GM12878 (cell line): ENCODE measurements at regions not wholly inside any gene's neighbourhood (a gene's known extent, or its start where the extent isn't known, plus 50 kb on each side); places are given as distances from the start of the nearest gene placed in this dataset.

Experiments used
- ATAC-seq: fragments of 200-7000 bp; cut with Tn5 transposase; 3 replicates; pipeline ENCODE4 v1.9.1; 2020; ENCODE audit warnings: mild to moderate bottlenecking, moderate library complexity
- BruUV-seq: library from RNA; stranded (reverse); fragments of 400-500 nt; replicated peaks from 2 replicates; lab custom pipeline; 2021; lab: Mats Ljungman, UMichigan
- CTCF ChIA-PET: fragments of 300-600 bp; sonication (Branson Sonifier 250); formaldehyde crosslinking; extraction: SDS; loops from one replicate; lab custom pipeline; 2021; ENCODE audit warnings: inconsistent platforms; lab: Yijun Ruan, JAX
- POLR2A ChIA-PET: fragments of 350-600 bp; formaldehyde crosslinking; extraction: SDS; loops from one replicate; lab custom pipeline; 2021; ENCODE audit warnings: inconsistent platforms; lab: Charles Lee
- RAD21 ChIA-PET: fragments of 300-600 bp; sonication (Branson Sonifier 250); formaldehyde crosslinking; loops from one replicate; lab custom pipeline; 2023; ENCODE audit warnings: antibody characterized with exemption; ENCODE audit not compliant: unreplicated experiment; lab: Charles Lee
- SMC1A ChIA-PET: fragments of 300-600 bp; sonication (Branson Sonifier 250); formaldehyde crosslinking; loops from one replicate; lab custom pipeline; 2023; ENCODE audit not compliant: unreplicated experiment, uncharacterized antibody; lab: Charles Lee
- DNase-seq: peaks from one replicate; pipeline ENCODE4 v3.0.0-alpha.2; 2011; ENCODE audit warnings: low read depth, low spot score
- FAIRE-seq: peaks from 3 replicates; lab custom pipeline; 2011; peaks lifted over from hg19 to GRCh38; lab: Jason Lieb, UNC
- H2AFZ ChIP-seq: 2 replicates; pipeline ENCODE4 v1.6.0; 2011; ENCODE audit warnings: low read depth, low read length, control low read depth; ENCODE audit not compliant: control insufficient read depth
- H3K27ac ChIP-seq: 2 replicates; pipeline ENCODE4 v1.5.1; 2011; ENCODE audit warnings: control low read depth; ENCODE audit not compliant: control insufficient read depth, insufficient read depth
- H3K27me3 ChIP-seq, 2 experiments: replicated peaks in 1 of 2; 2 replicates each; pipeline versions ENCODE4 v1.6.0 to v1.6.1; 2011; ENCODE audit warnings: low read length in 1 of 2; ENCODE audit not compliant: control insufficient read depth in 2 of 2, insufficient read depth in 2 of 2
- H3K36me3 ChIP-seq, 2 experiments: 2 replicates each; pipeline ENCODE4 v1.5.1; 2011; ENCODE audit warnings: low read length in 1 of 2; ENCODE audit not compliant: control insufficient read depth in 2 of 2, insufficient read depth in 2 of 2
- H3K4me1 ChIP-seq: 2 replicates; pipeline ENCODE4 v1.6.1; 2011; ENCODE audit warnings: mild to moderate bottlenecking, low read length, moderate library complexity, mixed read lengths; ENCODE audit not compliant: control insufficient read depth, insufficient read depth
- H3K4me2 ChIP-seq: 2 replicates; pipeline ENCODE4 v1.6.0; 2011; ENCODE audit warnings: control low read depth; ENCODE audit not compliant: control insufficient read depth, insufficient read depth
- H3K4me3 ChIP-seq: fragments of 200-600 bp; sonication (generic); 2 replicates; pipeline ENCODE4 v1.5.1; 2016
- H3K79me2 ChIP-seq: 2 replicates; pipeline ENCODE4 v1.6.0; 2011; ENCODE audit warnings: low read length; ENCODE audit not compliant: control insufficient read depth, insufficient read depth
- H3K9ac ChIP-seq: 2 replicates; pipeline ENCODE4 v1.8.0; 2011; ENCODE audit warnings: low read length, control low read depth, mixed read lengths; ENCODE audit not compliant: control insufficient read depth, insufficient read depth
- H3K9me3 ChIP-seq: replicated peaks from 3 replicates; pipeline ENCODE4 v1.5.1; 2011; ENCODE audit warnings: mild to moderate bottlenecking, low read length; ENCODE audit not compliant: control insufficient read depth, insufficient read depth
- H4K20me1 ChIP-seq: 2 replicates; pipeline ENCODE4 v1.6.0; 2011; ENCODE audit not compliant: control insufficient read depth, insufficient read depth
- BACH1 ChIP-seq: fragments of 450-650 bp; IDR thresholded peaks from 2 replicates; pipeline ENCODE4 v1.6.1; 2017; ENCODE audit warnings: mild to moderate bottlenecking, borderline replicate concordance
- CHD1 ChIP-seq: IDR thresholded peaks from 2 replicates; pipeline ENCODE4 v1.6.1; 2012; ENCODE audit warnings: low read depth, low read length, improper control_type of control experiment
- EED ChIP-seq: sonication (generic); IDR thresholded peaks from 2 replicates; pipeline ENCODE4 v1.6.1; 2016; ENCODE audit warnings: antibody characterized with exemption, low read depth
- KDM1A ChIP-seq: fragments of 200-600 bp; sonication (generic); IDR thresholded peaks from 2 replicates; pipeline ENCODE4 v1.6.1; 2016; ENCODE audit warnings: borderline replicate concordance
- MYC ChIP-seq: IDR thresholded peaks from 2 replicates; pipeline ENCODE4 v1.6.1; 2011; ENCODE audit warnings: mild to moderate bottlenecking, low read length, moderate library complexity, inconsistent platforms; ENCODE audit not compliant: insufficient read depth, insufficient replicate concordance, insufficient read length, severe bottlenecking
- NRF1 ChIP-seq: conservative IDR thresholded peaks from 2 replicates; pipeline ENCODE4 v1.6.1; 2011; ENCODE audit warnings: mild to moderate bottlenecking, low read depth, low read length, improper control_type of control experiment
- PAX5 ChIP-seq: IDR thresholded peaks from 2 replicates; pipeline ENCODE4 v1.6.1; 2011; ENCODE audit warnings: low read depth, low read length, borderline replicate concordance
- SP1 ChIP-seq: IDR thresholded peaks from one replicate; pipeline ENCODE4 v1.6.1; 2011; ENCODE audit warnings: low read depth, low read length
- SPI1 ChIP-seq: IDR thresholded peaks from 2 replicates; pipeline ENCODE4 v1.6.1; 2011; ENCODE audit warnings: low read depth, mild to moderate bottlenecking, low read length, moderate library complexity, borderline replicate concordance; ENCODE audit not compliant: insufficient read depth
- SUPT20H ChIP-seq: IDR thresholded peaks from 2 replicates; pipeline ENCODE4 v1.6.1; 2011; ENCODE audit warnings: low read depth, mild to moderate bottlenecking, low read length, moderate library complexity, borderline replicate concordance; ENCODE audit not compliant: control insufficient read depth
- TCF3 ChIP-seq: IDR thresholded peaks from 2 replicates; pipeline ENCODE4 v1.6.1; 2012; ENCODE audit warnings: low read depth, mild to moderate bottlenecking, low read length, borderline replicate concordance; ENCODE audit not compliant: insufficient read depth
- ZNF384 ChIP-seq: IDR thresholded peaks from 2 replicates; pipeline ENCODE4 v1.6.1; 2012; ENCODE audit warnings: low read depth, mild to moderate bottlenecking, low read length, improper control_type of control experiment, borderline replicate concordance
- WGBS: methylation state at CpG from one replicate; pipeline ENCODE4 v1.1.6; 2016; ENCODE audit warnings: low lambda C conversion rate; ENCODE audit not compliant: insufficient replicate concordance, insufficient coverage; ENCODE audit errors: missing lambda C conversion rate; 5-methylcytosine and 5-hydroxymethylcytosine counted together
- in situ Hi-C: fragments of 300-500 bp; cut with MboI; formaldehyde crosslinking; loops from 9 replicates; pipeline ENCODE4 v1.14.3; 2018; ENCODE audit warnings: mixed read lengths
- intact Hi-C: fragments of 100-400 bp; cut with micrococcal nuclease; formaldehyde crosslinking; loops from one replicate; pipeline ENCODE4 v1.14.2; 2022; ENCODE audit not compliant: unreplicated experiment

DNA sequence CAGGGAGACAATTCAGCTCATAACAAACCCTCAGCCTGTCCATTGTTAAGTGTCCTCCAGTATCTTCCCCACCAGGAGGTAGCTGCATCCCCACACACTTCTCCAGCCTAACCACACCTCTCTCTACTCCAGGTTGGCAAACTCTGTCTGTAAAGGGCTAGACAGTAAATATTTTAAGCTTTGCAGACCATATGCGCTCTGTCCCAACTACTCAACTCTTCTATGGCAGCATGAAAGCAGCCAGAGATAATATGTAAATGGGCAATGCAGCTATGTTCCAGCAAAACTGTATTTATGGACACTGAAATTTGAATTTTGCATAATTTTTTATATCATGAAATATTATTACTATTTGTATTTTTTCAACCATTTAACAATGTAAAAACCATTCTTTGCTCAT, 230.4 kb upstream of the STT3B start (continued):
- TF ChIP-seq BACH1, result no peak
- TF ChIP-seq ZNF384, result no peak
- TF ChIP-seq NRF1, result no peak
- TF ChIP-seq SUPT20H, result no peak
- no peak for TF ChIP-seq CHD1

DNA sequence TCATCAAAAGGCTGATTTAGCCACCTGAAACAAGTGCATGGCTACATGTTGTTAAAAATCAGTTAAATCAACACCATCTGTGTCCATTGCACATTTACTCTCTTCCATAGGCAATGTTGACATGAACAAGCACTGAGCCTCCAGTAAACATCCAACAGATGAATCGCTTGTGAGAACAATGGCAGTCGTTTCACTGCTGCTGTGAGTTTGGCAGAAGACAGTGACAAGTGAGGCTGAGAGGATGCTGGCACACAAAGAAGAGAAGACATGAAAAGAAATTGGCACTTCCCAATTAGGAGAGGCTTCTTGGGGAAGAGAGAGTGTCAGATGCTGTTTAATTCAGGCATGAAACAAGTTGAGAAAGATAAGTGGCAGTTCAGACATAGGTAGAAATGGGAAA, 227.4 kb upstream of the STT3B start:
- Histone ChIP-seq H3K4me3 (no peak overlapping the region), H3K9ac (no peak overlapping the region), H2AFZ (no peak overlapping the region), H3K4me1 (no peaks in the 10 kb centered on the region), H3K27me3 (no peaks in the 10 kb centered on the region), H3K9me3 (no peaks in the 10 kb centered on the region), H3K4me2 (no peak overlapping the region), H3K27ac (no peak overlapping the region), H3K79me2 (no peaks in the 10 kb centered on the region), H3K36me3 (no peaks in the 10 kb centered on the region), H4K20me1 (no peaks in the 10 kb centered on the region)
- 53% methylated on average over 2 of the region's 2 CpGs for WGBS
- FAIRE-seq (no peak), ATAC-seq (no peak), DNase-seq (no peak)
- ChIA-PET RAD21 (no interaction called here), SMC1A (interaction anchor here (1.4 kb wide), 1 partner anchor 159 kb away, joined by 4 read pairs; no protein-coding TSS in a partner anchor), POLR2A (no interaction called here), CTCF (no interaction called here)
- in situ Hi-C loops, result no loop called here
- no TSS peak for BruUV-seq
- intact Hi-C loops, result no loop called here
- TF ChIP-seq SP1, result no peak
- TF ChIP-seq KDM1A, result no peak
- TF ChIP-seq EED, result no peak
- no peak for TF ChIP-seq PAX5
- no peak for TF ChIP-seq SPI1
- TF ChIP-seq TCF3, result no peak
- TF ChIP-seq MYC, result no peak
